ENCODE measurements at regions not wholly inside any gene's neighbourhood (a gene's known extent, or its start where the extent isn't known, plus 50 kb on each side); places are given as distances from the start of the nearest gene placed in this dataset.

GRCh38 chr7:52269669-52270068 is 765.8 kb upstream of the POM121L12 start:
- DNase-seq (ENCODE audit: low spot score): no peak

DNA sequence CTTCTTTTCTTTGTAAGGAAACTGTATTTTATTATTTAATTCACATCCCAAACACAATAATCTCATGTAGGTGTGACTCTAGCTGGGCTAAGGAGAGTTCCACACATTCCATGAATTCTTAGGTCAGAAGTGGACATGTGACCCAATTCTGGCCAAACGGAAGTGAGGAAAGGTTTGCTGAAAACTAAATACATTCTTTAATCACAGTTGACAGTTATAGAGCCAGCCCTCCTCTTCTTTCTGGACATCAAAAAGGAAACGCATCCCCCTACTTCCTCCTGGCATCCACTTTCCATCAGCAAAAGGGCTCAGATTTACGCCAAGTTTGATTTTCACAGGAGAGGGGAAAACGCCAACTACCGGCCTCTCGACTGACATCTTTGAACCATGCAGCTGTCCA is 774.4 kb upstream of the POM121L12 start:
- no peak for DNase-seq (ENCODE audit: low spot score)

GRCh38 chr7:52260046-52260665 is 775.3 kb upstream of the POM121L12 start:
- DNase-seq (ENCODE audit: low spot score): peak; percentile 73

GRCh38 chr7:52257890-52258289 is 777.5 kb upstream of the POM121L12 start:
- DNase-seq (ENCODE audit: low spot score): no peak

DNA sequence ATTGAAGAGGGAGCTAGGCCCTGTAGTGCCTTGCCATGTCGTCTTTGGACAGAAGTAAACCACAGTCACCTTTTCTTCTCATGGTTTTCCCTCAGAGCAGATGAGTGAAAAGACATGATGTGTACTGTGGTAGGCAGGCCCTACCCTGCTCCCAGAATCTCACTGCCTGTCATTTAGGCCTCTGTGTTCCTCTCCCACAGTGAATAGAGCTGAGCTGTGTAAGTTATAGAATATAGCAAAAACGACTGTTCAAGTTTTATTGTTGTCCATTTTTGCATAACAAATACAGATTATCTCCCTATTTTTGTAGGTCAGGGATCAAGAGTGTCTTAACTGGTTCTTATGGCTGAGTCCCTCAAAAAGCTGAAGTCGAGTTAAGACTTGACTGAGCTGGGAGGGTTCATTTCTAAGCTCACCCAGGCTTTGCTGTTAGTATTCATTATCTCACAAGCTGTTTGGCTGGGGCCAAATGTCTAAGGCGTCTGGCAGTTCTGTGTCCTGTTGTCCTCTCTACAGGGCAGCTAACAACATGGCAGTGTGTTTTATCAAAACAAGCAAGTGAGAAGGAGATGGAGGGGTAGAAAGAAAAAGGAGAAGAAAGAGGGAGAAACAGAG is 780.9 kb upstream of the POM121L12 start:
- no peak for DNase-seq (ENCODE audit: low spot score)

- no peak for DNase-seq (ENCODE audit: low spot score)
These were observed 781.5 kb upstream of the POM121L12 start for GRCh38 chr7:52253953-52254352.

DNA sequence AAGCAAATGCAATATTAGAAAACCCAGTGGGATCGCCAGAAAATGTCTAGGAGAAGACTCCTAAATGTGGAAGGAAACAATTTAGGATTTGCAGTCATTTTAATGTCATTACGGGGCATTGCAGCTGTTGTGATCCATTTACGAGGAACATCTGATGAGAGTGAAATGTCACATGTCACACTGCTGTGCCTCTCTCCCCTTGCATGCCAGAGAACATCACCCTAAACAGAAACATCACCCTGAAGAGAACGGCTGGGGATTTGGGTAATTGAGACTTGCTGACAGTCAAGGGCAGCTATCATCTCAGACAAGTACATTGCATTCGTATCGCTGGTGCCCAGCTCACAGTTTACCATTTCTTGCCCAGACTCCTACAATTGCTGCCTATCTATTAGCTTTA is 785.7 kb upstream of the POM121L12 start:
- no peak for DNase-seq (ENCODE audit: low spot score)

DNA sequence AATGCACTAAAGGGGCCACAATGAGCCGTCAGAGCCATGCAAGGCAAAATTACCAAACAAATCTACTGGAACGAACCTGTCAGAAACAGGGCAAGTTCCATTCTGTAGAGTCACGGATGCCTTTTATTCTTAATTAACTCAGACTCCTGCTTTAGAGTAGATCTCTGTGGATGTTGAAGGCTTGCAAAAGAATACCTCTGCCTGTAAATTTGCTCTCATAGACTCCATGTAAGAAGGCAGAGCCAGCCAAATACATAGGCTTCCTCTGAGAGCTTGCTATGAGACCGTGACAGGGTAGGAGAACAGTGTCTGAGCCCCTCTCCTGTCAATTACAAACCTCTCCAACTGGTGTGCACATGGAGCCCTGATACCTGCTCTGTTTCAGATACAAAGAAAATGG is 787.9 kb upstream of the POM121L12 start:
- DNase-seq (ENCODE audit: low spot score): no peak

GRCh38 chr7:52243685-52244084 is 791.7 kb upstream of the POM121L12 start:
- DNase-seq (ENCODE audit: low spot score): no peak

GRCh38 chr7:52233248-52233647 is 802.2 kb upstream of the POM121L12 start:
- no peak for DNase-seq (ENCODE audit: low spot score)

- DNase-seq (ENCODE audit: low spot score): no peak
These were observed 823.5 kb upstream of the POM121L12 start for GRCh38 chr7:52211930-52212329.

GRCh38 chr7:52209614-52210013 is 825.8 kb upstream of the POM121L12 start:
- DNase-seq (ENCODE audit: low spot score): no peak

GRCh38 chr7:52197221-52197620 is 838.2 kb upstream of the POM121L12 start:
- no peak for DNase-seq (ENCODE audit: low spot score)

DNA sequence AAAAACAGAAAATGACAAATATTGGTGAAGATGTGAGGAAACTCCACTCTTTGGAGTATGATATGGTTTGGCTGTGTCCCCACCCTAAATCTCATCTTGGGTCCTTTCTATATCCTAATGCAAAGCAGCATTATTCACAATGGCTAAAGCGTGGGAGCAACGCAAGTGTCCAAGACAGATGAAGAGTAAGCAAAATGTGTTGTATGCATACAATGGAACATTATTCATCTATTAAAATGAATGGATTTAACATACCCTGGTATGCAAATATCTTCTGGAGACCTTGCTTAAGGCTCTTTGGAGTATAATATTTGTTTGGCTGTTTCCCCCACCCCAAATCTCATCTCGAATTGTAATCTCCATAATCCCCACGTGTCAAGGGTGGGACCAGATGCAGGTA is 839.8 kb upstream of the POM121L12 start:
- no peak for DNase-seq (ENCODE audit: low spot score)

DNA sequence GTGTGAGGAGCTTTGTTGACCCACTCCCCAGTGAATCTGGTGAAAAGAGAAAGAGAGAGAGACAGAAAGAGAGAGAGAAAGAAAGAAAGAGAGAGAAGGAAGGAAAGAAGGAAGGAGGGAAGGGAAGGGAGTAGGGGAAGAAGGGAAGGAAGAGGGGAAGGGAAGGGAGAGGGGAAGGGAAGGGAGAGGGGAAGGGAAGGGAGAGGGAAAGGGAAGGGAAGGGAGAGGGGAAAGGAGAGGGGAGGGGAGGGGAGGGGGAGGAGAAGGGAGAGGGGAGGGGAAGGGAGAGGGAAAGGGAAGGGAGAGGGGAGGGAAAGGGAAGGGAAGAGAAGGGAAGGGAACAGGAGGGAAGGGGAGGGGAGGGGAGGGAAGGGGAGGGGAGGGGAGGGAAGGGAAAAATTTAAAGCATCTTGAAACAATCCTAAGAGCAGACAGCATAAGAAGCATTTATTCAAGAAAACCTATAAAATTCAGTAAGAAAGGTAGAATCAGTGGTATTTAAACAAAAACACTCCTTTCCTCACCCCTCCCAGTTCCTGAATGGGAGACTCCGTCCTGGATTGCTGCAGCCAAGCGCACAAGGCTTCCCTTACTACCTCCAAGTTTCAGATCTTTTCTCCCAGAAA is 846.2 kb upstream of the POM121L12 start:
- DNase-seq (ENCODE audit: low spot score): no peak

DNA sequence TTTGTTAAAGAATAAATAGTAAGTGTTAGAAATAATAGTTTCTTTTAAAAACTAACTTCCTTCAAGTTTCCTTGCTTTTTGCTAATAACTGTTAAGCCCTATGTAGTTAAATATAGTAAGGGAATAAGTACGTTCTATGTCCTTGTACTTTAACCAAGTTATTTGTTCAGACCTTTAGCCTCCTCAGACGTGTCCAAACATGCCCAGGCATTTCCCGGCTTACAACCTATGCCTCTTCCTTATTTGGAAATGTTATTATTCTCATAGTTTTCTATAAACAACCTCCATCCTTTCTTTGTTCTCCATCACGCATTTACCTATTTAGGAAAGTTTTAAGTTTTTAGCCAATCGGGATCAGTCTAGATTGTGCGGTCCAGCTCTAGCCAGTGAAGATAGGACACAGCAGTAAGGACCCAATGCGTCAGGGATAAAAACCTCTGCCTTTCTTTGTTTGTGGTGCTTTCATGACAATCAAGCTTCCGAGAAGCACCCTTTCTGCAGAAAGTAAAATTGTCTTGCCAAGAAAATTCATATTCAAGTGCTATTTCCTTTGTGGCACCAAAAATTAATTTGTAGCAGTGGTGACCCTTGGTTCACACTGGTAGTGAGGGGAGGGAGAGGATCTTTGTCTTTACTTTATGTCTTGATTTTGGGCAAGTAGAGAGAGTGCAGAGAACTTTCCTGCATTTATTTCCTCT is 851.3 kb upstream of the POM121L12 start:
- no peak for DNase-seq (ENCODE audit: low spot score)

GRCh38 chr7:52179934-52180333 is 855.5 kb upstream of the POM121L12 start:
- no peak for DNase-seq (ENCODE audit: low spot score)

DNA sequence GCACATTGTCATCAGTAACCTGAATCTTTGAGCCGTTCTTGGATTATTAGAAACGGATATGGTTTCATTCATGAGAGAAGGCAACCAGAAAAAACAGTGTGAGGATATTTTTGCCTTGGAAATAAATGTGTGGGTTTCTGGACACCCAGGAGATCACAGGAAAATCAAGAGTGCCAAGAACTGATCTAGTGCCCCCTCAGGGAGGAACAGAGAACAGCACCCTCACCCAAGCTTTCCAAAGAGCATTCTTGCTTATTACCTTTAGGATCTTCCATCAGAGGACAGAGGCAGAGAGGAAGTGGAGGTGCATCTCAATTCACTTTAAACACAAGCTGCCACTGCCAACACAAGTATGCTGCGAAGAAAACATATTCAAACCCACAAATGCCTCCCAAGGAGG is 851.5 kb upstream of the COBL start:
- DNase-seq (ENCODE audit: low spot score): no peak

DNA sequence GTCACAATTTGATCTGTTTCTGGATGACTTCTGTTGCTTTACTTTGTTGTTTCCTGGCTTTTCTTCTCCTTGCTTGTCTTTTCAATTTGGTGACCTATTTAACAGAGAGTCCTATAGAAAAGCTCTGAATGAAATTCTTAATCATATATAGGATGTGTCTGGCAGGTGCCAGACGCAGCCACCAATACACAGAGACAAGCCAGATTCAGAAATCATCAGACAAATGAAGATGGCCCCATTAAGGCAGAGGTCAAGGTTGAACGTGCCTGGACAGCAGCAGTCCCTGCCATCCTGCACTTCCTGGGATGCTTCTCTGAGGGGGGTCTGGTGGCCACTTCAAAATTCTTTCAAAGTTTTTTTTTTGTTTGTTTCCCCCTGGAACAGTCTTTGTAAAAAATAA is 846.7 kb upstream of the COBL start:
- DNase-seq (ENCODE audit: low spot score): no peak

DNA sequence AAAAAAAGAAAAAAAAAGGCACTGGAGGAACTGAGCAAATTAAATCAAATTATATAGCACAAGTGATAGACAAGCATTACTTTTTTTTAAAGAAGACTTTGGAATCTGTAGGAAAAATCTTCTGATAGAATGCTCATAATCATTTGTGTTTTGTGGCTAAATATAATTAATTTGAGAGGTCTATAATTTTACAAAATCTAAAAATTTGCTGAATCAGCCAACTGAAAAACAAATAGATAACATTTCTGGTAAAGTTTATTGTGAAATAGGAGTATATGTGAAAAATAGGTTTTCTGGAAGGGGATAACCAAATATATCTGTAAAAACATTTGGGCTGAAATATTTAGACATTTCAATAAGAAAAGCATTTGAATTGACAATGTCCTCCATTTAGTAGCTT is 844.9 kb upstream of the COBL start:
- DNase-seq (ENCODE audit: low spot score): no peak

- DNase-seq (ENCODE audit: low spot score): peak; percentile 38
These were observed 842.8 kb upstream of the COBL start for GRCh38 chr7:52159421-52159820.

- no peak for DNase-seq (ENCODE audit: low spot score)
These were observed 837.8 kb upstream of the COBL start for GRCh38 chr7:52154382-52154781.

DNA sequence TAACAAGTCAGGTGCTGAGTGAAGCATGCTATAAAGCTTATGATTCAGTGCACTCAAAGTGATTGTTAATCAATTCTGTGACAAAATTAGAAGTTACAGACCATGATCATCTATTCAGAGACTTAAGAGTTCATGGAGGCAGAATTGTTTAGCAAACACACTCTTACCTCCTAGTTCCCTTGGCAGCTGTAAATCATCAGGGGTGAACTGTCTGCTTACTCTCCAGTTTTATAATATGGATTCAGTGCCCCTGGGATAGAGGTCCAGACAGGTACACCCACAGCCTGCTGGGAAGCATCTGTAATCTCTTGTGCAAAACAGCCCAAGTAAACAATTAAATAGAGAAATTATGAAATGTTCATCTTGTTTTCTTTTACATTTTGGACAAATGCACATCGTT is 835.0 kb upstream of the COBL start:
- no peak for DNase-seq (ENCODE audit: low spot score)
